HG02870 (cell line): ENCODE measurements at regions not wholly inside any gene's neighbourhood (a gene's known extent, or its start where the extent isn't known, plus 50 kb on each side); places are given as distances from the start of the nearest gene placed in this dataset.

ENCODE experiments used
- ATAC-seq: cut with Tn5 transposase; IDR thresholded peaks from one replicate; pipeline ENCODE4 v1.9.1; 2021; ENCODE audit warnings: mild to moderate bottlenecking, moderate library complexity; ENCODE audit not compliant: unreplicated experiment

DNA sequence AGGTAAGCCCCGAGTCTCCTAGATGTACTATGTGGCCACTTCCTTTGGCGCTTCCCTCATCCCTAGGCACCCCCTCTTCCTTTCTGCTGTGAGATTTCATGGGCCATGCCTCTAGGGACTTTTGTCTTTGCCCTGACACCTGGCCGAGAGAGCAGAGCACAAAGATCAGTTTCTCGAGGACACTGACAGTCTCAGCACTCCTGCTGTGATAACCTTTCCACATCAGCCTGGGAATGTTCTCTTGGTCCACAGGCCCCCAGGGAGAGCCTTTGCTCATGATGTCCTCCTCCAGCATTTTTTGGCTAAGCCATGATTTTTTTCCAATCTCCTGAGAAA lies 127.0 kb upstream of the CPEB4 start:
- no peak for ATAC-seq

DNA sequence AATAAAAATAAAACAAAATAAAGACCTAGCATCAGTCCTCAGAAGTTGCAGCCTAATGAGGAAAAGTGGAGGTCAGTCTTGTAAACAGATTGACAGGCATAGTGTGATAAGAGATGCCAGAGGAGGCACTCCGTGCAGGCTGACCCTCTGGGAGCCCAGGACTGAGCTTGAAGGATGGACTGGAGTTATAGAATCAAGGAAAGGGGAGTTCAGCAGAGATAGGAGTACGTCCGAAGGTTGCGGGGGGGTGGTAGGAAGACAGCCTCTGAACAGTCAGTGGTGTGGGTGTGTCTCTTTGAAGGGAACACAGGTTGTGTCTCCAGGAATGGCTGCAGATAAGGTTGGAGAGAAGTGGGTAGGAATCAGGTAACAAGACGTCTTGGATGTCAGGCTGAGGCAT lies 126.1 kb upstream of the CPEB4 start:
- ATAC-seq = no peak

GRCh38 chr5:173762930-173763329 lies 125.2 kb upstream of the CPEB4 start:
- no peak for ATAC-seq

DNA sequence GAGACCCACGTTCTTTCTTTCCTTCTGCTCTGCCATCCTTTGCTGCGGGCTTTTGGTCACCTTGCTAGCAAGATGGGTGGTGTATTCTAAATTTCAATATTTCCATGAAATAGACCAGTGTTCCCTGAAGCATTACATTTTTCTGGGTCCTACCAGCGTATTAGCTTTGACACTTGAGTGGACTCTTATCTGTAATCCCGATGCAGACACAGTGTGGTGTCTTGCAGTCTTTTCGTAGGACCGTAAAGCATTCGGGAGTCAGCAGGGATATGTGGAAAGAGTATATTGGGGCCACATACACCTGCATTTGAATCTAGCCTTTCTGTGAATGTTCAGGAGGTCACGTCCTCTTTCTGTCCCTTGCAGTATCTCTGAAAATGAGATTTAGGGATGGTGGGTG lies 124.7 kb upstream of the CPEB4 start:
- no peak for ATAC-seq

DNA sequence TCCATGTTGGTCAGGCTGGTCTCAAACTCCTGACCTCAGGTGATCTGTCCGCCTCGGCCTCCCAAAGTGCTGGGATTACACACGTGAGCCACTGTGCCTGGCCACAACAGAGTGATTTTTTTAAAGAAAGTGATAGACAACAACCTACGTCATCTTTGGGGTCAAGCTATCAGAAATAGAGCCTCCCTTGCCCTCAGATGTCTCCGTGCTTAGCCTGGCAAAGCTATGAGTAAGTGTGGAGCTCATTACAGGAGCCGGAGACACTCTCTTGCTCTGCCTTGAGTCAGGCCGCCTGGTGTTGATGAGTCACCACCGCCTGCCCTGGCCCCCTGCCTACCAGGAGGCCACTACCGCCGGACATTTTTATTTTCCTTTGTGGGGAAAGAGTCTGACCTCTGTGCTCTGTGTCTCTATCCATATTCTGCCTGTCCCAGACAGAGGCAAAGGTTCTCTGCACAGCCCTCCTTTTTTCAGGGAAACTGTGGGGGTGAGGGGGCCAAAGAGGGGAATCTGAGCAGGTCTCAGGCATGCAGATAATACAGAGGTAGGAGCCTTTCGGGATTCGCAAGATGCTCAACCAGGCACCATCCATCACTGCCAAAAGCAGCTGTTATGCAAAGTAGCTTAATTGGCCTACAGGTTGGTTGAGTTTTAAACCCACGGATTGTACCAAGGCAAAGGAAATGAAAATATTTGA lies 123.7 kb upstream of the CPEB4 start:
- ATAC-seq = no peak

DNA sequence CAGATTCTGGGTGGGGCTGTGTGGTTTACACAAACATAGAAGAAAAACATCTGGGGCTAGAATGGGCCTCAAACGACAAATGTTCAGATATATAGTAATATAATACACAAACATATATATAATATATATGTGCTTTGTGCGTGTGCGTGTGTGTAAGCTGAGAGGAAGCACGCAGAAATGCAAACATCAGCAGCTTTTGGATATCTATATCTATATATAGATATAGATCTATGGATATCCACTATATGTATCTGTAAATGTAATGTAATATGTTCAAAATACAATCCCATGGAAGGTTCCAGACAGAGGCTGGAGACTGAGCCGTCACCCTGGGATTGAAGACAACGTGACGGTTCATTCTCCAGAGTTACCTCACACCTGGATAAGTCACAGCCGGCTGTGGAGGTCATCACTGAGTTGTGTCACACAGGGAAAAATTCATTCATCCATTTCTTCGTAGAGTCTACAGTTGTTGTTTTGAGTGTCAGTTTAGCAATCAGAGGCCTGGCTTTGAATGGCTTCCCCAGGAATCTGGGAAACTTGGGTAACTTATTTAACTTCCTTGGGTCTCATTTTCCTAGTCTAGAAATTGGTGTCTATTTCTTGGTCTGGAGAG lies 123.0 kb upstream of the CPEB4 start:
- no peak for ATAC-seq

- ATAC-seq = no peak
These were observed 122.5 kb upstream of the CPEB4 start for GRCh38 chr5:173765661-173766060.

GRCh38 chr5:173767574-173768266 lies 120.4 kb upstream of the CPEB4 start:
- no peak for ATAC-seq

- ATAC-seq = no peak
These were observed 119.8 kb upstream of the CPEB4 start for GRCh38 chr5:173768267-173768806.

- ATAC-seq = no peak
These were observed 119.3 kb upstream of the CPEB4 start for GRCh38 chr5:173768891-173769290.

DNA sequence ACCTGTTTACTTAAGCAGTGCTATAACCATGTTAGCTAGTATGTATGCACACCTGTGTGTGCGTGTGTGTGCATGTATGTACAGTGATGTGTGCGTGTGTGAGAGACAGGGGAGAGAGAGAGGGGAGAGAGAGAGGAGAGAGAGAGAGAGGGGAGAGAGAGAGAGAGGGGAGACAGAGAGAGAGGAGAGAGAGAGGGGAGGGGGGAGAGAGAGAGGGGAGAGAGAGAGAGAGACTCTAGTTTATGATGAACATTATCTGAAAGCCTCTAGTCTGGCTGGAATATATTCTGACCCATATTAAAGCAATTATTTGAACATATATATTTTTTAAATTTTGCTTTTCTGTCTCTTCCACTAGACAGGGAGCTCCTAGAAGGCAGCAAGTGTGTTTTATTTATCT lies 117.5 kb upstream of the CPEB4 start:
- ATAC-seq = no peak

DNA sequence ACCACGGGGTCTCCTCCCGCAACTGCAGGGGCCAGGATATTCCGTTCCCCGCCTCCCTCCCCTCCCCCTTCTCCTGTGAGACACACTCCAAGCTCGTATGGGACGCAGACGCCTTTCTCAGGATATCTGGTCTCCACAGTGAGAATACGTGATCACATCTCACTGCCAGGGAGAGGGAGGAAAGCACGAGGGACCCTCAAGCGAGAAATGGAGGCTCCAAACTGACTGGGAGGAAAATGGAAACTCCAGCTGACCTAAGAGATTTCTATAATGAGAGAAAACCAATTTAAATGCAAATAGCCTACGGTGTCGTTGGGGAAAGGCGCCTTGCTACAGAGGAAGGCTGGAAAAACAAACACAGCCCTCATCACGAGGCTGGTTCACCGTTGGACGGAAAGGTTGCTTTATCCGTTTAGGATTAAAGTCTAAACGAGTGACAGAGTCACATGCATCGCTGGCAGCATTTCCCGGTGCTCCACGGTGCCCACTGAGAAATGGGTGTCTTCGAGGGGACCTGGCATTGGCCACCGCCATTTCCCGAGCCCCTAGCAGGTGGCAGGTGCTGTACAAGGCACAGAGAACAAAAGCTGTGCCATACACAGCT lies 116.9 kb upstream of the CPEB4 start:
- no peak for ATAC-seq

GRCh38 chr5:173771725-173772383 lies 116.3 kb upstream of the CPEB4 start:
- no peak for ATAC-seq

DNA sequence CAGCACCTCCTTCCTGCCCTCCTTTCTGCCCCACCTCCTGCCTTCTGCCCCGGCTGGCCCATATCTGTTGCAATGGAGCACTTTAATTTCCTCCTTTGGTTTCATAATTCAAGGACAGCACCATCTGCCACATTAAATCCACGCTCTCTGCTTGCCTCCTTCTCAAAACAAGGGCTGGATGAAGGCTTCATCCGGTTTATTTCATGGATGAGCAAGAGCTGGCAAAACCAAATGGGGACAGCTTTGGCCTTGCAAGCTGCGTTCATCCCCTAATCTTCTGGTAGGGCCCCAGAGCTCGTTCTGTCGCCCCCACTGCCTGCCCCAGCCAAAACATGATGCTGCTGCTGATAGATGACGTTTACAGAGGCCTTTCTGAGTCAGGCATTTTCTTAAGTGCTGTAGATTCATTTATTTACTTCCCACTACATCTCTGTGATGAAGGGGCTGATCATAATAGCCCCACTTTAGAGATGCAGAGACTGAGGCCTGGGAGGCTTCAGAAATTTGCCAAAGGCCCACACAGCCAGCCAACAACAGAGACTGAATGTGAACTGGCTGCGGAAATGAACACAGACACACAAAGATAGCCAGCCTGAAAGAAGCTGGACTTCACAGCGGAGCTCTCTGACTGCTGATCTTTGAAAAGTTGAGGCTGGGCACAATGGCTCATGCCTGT lies 115.6 kb upstream of the CPEB4 start:
- no peak for ATAC-seq

DNA sequence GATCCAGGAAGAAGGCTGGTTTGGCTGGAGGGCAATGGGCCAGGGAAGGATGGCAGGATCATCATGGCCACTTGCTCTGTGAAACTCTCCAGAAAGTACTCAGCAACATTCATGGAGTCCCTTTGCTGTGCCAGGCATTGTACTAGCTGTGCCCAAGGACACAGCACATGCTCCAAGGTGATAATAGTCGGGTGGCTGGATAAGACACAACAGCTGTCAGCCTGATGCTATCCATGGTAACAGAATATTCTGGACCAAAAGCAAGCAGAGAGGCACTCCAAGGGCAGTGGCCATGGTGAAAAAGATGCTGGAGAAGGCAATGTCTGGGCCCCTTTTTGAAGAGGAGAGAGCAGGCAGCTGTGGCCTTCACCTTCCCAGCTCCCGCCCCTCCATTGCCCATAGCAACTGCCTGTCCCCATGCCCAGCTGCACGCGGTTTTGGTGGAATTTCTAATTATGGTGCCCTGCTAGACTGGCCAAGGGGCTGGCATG lies 113.8 kb upstream of the CPEB4 start:
- ATAC-seq = no peak

GRCh38 chr5:173775261-173776197 lies 112.6 kb upstream of the CPEB4 start:
- no peak for ATAC-seq

GRCh38 chr5:173777149-173777548 lies 111.0 kb upstream of the CPEB4 start:
- ATAC-seq = no peak

- no peak for ATAC-seq
These were observed 110.5 kb upstream of the CPEB4 start for GRCh38 chr5:173777674-173778073.

DNA sequence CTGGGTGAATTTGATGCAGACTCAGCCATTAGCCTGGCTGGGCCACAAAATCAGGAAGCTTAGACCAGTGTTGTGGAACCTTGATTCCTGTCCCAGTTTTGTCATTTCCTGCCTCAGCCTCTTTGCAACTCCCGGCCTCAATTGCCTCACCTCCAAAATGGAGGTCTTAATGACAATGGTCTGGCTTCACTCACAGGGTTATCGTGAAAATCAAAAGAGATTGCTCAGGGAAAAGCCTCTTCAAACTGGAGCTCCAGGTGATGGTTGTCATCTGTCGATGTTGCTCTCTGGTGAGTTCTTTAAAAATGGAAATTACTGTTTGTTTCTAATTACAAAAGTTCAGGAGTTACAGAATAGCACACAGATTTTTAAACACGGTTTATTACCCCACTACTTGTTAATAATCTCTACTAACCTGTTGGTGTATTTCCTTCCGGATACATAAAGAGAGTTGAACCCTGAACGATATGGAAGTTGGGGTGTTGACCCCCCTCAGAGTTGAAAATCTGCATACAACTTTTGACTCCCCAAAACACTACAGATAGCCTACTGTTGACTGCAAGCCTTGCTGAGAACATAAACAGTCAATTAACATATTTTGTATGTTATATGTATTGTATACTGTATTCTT lies 109.9 kb upstream of the CPEB4 start:
- ATAC-seq = no peak
